HUES6 (cell line): ENCODE measurements at regions not wholly inside any gene's neighbourhood (a gene's known extent, or its start where the extent isn't known, plus 50 kb on each side); places are given as distances from the start of the nearest gene placed in this dataset.

Experiments used
- H3K27ac ChIP-seq: 2 replicates; pipeline ENCODE4 v1.7.0; 2013; ENCODE audit warnings: low read depth, mild to moderate bottlenecking, low read length, inconsistent platforms
- H3K27me3 ChIP-seq: 2 replicates; pipeline ENCODE4 v1.6.1; 2013; ENCODE audit warnings: low read length; ENCODE audit not compliant: control insufficient read depth, insufficient read depth
- H3K36me3 ChIP-seq: 2 replicates; pipeline ENCODE4 v1.6.1; 2013; ENCODE audit warnings: low read length; ENCODE audit not compliant: control insufficient read depth, insufficient read depth
- H3K4me1 ChIP-seq: 2 replicates; pipeline ENCODE4 v1.6.1; 2013; ENCODE audit warnings: low read length; ENCODE audit not compliant: control insufficient read depth, insufficient read depth
- H3K4me3 ChIP-seq: 2 replicates; pipeline ENCODE4 v1.5.1; 2013; ENCODE audit warnings: low read depth, low read length
- H3K9ac ChIP-seq: one replicate; pipeline ENCODE4 v1.6.1; 2013; ENCODE audit warnings: mild to moderate bottlenecking, low read length
- H3K9me3 ChIP-seq: 2 replicates; pipeline ENCODE4 v1.6.1; 2013; ENCODE audit warnings: low read depth, low read length; ENCODE audit not compliant: control insufficient read depth, insufficient read depth

DNA sequence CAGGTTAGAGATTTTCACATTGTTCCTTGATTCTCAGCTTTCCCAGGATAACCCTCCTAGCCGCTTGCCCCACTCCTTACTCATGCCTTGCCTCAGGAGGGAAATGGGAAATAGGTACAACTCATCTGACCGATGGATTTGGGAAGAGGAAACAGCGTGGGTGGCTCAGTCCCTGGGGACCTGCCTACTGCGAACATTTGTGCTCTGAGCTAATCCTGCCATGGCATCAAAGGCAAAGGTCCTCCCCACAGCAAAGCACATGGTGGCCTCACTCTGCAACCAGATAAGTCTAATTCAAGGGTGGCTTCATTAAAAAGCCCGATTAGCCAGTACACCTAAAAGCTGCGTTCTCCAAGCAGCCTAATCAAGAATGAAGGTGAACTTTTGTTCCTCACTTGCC is 82.4 kb upstream of the ADRA1B start:
- Histone ChIP-seq H3K9ac (no peak overlapping the region), H3K4me3 (no peak overlapping the region), H3K36me3 (no peaks in the 10 kb centered on the region), H3K9me3 (peaks cover 2% of the 10 kb centered on the region; the same call in 1 of the 2 replicates), H3K27ac (no peak overlapping the region), H3K4me1 (no peaks in the 10 kb centered on the region), H3K27me3 (no peaks in the 10 kb centered on the region)

DNA sequence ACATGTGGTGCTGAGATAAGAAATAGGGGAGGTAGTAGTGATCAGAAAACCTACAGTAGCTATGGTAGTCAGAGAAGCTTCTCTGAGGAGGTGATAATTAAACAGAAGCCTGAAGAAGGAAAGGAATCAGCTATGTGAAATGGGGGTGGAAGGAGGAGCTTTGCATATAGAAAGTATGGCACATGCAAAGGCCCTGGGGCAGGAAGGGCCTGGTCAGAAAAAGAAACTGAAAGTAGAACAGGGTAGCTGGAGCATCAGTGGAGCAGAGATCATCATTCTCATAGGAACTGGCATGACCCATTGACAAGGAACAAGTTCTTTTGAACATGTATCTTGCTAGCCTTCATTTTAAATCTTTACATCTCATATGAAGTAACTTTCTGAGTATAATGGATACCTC is 80.7 kb upstream of the ADRA1B start:
- Histone ChIP-seq H3K9me3 (peaks cover 2% of the 10 kb centered on the region; the same call in 1 of the 2 replicates), H3K27ac (no peak overlapping the region)

DNA sequence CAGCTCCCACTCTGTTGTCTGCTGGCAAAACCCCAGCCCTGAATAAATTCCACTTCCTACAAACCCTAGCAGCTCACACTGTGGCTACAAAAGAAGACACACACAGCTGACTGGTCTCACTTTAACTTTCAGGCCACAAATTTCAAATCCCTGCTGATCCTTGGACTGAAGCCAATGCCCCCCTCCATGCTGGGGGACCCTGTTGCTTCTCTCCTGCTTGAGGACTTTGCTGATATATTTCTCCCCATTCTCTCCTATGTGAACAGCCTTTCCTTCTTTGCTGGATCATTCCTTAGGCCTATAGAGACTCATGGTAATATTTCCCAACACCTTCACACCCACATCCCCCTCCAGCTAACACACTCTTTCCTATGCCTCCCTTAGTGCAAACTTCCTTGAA is 79.6 kb upstream of the ADRA1B start:
- H3K4me3 ChIP-seq = no peak overlapping the region
- H3K36me3 ChIP-seq = no peaks in the 10 kb centered on the region
- H3K4me1 ChIP-seq = no peaks in the 10 kb centered on the region
- H3K9ac ChIP-seq = no peak overlapping the region
- H3K27ac ChIP-seq = no peak overlapping the region
- peaks cover 2% of the 10 kb centered on the region; the same call in 1 of the 2 replicates for H3K9me3 ChIP-seq
- H3K27me3 ChIP-seq = no peaks in the 10 kb centered on the region

More for the DNA sequence above, 80.7 kb upstream of the ADRA1B start:
- Histone ChIP-seq H3K27me3 (no peaks in the 10 kb centered on the region), H3K36me3 (no peaks in the 10 kb centered on the region), H3K9ac (no peak overlapping the region), H3K4me3 (no peak overlapping the region), H3K4me1 (no peaks in the 10 kb centered on the region)

DNA sequence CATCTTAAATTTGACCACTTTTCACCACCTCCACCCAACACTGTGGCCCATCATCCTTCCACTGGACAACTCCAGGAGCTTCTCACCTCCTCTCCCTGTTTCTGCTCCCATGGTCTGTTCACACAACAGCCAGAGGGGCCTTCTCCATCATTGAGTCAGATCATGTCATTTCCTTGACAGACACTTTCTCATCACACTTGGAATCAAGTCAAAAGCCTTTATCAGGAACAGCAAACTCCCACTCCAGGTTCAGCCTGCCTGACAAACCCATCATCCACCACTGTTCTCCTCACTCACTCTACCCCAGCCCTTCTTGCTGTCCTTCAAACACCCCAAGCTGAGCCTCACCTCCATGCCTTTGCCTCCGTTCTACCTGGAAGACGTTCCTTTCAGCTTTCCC is 78.4 kb upstream of the ADRA1B start:
- Histone ChIP-seq H3K4me3 (no peak overlapping the region), H3K9ac (no peak overlapping the region), H3K27ac (no peak overlapping the region), H3K4me1 (no peaks in the 10 kb centered on the region), H3K9me3 (peaks cover 2% of the 10 kb centered on the region; the same call in 1 of the 2 replicates), H3K27me3 (no peaks in the 10 kb centered on the region), H3K36me3 (no peaks in the 10 kb centered on the region)

DNA sequence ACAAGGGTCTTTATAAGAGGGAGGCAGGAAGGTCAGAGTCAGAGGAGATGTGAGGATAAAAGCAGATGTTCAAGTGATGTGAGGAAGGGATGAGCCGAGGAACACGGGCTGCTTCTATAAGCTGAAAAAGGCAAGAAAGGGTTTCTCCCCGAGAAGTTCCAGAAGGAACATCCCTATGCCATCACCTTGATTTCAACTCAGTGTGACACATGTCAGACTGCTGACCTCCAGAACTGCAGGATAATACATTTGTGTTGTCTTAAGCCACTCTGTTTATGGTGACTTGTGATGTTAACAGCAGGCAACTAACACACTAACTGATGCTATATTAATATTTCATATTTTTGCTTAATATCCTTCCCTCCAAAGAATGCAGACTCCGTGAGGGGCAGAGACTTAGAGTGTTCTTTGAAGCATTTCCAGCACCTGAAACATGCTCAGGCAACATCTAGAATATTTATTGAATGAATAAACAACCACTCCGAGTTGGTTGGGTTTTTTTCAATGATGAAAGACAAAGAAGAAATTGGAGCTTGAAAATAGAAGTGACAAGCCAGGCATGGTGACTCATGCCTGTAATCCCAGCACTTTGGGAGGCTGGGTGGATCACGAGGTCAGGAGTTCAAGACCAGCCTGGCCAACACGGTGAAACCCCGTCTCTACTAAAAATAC is 77.6 kb upstream of the ADRA1B start:
- H3K9ac ChIP-seq = no peak overlapping the region
- H3K4me3 ChIP-seq = no peak overlapping the region
- H3K9me3 ChIP-seq = peaks cover 2% of the 10 kb centered on the region; the same call in 1 of the 2 replicates
- H3K4me1 ChIP-seq = no peaks in the 10 kb centered on the region
- H3K36me3 ChIP-seq = no peaks in the 10 kb centered on the region
- H3K27me3 ChIP-seq = no peaks in the 10 kb centered on the region
- H3K27ac ChIP-seq = no peak overlapping the region

DNA sequence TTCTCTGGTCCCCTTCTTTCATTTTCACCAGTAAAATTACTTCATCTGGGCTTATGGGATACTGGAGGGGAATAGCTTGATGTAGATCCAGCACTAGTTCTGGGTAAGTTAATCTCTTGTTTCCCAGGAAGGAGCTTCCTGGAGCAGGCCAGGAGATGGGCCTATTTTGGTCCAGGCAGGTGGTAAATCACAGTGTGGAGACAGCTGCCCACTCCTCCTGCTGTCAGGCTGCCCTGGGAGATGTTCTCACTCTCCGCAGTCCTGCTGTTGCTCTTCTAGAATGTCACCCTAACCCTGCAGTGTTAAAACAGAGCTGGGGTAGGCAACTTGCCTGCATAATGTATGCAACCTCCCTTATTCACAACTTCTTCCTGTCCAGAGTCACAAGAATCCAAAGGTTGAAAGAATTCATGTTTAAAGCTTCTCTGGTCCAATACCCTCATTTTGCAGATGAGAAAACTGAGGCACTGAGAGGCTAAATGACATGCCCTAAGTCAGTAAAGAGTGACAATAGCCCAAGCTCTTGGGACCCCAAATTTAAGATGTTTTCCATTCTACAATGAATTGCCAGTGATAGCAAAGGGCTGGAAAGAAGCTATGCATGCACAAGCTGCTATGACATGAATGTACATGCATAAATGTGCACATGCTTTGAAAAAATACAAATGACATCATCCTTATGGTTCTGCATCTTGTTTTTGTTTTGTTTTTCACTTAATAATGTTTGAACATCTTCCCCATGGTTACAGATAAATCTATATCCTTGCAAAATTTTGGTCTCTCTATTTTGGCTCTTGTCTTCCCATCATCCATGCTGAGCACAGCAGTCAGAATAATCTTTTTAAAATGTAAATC is 71.8 kb upstream of the ADRA1B start:
- Histone ChIP-seq H3K4me1 (no peaks in the 10 kb centered on the region), H3K9ac (no peak overlapping the region), H3K27ac (no peak overlapping the region), H3K36me3 (no peaks in the 10 kb centered on the region), H3K9me3 (no peaks in the 10 kb centered on the region), H3K4me3 (no peak overlapping the region), H3K27me3 (no peaks in the 10 kb centered on the region)

DNA sequence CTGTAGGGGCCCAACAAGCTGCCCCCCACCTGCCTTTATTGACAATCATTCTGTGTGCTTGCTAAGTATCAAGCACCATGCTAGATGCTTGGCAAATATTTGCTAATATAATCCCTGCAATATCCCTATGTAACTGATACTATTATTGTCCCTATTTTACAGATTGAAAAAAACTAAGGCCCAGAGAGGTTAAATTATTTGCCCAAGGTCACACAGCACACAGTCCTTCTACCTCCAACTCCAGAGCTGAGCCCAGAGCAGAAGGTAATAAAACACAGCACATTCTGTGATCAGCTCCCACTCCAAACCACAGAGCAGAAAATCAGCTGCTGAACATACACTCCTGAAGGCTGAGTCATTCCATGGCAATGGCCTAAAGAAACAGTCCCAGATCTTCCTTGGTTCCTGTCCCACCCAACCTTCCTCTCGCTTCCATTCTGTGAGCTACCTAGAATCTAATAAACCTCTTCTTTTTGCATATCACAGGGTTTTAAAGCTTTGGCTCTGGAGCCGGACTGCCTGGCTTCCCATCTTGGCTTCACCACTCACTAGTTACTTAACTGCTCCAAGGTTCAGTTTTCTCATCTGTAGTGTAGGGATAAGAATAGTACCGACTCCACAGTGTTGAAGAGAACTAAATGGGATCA is 66.7 kb upstream of the ADRA1B start:
- no peak overlapping the region for H3K27ac ChIP-seq

DNA sequence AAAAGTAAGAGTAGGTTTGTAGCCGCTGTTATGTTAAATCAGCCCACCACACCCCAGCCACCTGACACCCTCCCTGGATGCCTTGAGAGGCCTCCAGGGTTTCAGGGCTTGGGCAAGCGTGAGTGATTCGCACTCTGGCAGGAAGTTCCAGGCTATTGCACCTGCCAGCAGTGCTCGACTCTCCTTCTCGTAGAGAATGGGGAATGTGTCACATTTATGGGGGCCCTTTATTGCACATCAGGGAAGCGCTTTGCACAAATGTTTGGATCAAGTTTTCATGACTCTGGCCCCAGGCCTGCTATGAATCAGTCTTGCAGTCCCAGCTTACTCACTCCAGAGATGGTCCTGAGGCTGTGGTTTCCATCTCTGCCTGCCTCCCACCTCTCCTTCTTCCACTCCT is 66.1 kb upstream of the ADRA1B start:
- no peaks in the 10 kb centered on the region for H3K27me3 ChIP-seq
- H3K36me3 ChIP-seq = no peaks in the 10 kb centered on the region
- H3K9ac ChIP-seq = no peak overlapping the region
- no peak overlapping the region for H3K4me3 ChIP-seq
- H3K9me3 ChIP-seq = no peaks in the 10 kb centered on the region
- H3K27ac ChIP-seq = no peak overlapping the region
- H3K4me1 ChIP-seq = no peaks in the 10 kb centered on the region

More for the DNA sequence above, 66.7 kb upstream of the ADRA1B start:
- no peak overlapping the region for H3K9ac ChIP-seq
- H3K4me3 ChIP-seq = no peak overlapping the region
- H3K27me3 ChIP-seq = no peaks in the 10 kb centered on the region
- no peaks in the 10 kb centered on the region for H3K4me1 ChIP-seq
- H3K9me3 ChIP-seq = no peaks in the 10 kb centered on the region
- H3K36me3 ChIP-seq = no peaks in the 10 kb centered on the region

DNA sequence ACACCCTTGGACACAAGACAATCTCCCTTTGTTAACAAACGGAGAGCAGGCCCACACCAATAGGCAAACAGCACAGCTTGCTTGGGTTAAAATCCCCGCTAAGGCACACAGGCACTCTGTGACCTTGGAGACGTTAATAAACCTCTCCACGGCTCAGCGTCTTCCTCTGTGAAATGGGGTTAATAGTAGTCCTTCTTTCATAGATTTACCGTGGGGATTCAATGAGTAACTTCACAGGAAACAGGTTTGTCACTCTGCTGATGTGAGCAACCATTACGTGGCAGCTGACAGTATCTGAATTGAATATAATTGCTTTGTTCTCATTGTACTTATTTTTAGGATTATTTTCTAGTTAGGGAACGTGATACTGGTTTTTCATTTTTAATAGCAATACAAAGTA is 65.2 kb upstream of the ADRA1B start:
- Histone ChIP-seq H3K9ac (no peak overlapping the region), H3K27ac (no peak overlapping the region), H3K36me3 (no peaks in the 10 kb centered on the region), H3K4me3 (no peak overlapping the region), H3K9me3 (no peaks in the 10 kb centered on the region), H3K4me1 (no peaks in the 10 kb centered on the region), H3K27me3 (no peaks in the 10 kb centered on the region)

DNA sequence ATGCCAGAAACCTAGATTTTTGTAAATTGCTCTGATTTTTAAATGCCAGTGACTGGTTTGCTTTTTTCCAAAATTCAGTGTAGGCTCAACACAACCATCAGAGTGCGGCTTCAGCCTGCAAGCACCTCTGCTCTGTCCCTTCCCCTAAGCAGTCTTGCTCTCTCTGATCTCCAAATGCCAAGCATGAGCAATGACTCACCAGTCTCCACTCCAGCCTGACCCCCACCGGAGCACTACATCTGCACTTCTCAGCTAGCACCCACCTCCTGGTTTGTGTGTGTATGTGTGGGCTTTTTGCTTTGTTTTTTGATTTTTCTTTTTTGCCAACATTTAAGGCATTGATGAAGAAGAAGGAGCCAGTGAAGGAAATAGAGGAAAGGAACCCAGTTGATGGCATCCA is 61.4 kb upstream of the ADRA1B start:
- Histone ChIP-seq H3K4me1 (no peaks in the 10 kb centered on the region), H3K9me3 (no peaks in the 10 kb centered on the region), H3K9ac (no peak overlapping the region), H3K27me3 (no peaks in the 10 kb centered on the region), H3K4me3 (no peak overlapping the region), H3K36me3 (no peaks in the 10 kb centered on the region), H3K27ac (no peak overlapping the region)
